SK-N-SH treated with all-trans-retinoic acid at 6 μM for 48 hours (cell line): ENCODE measurements at regions not wholly inside any gene's neighbourhood (a gene's known extent, or its start where the extent isn't known, plus 50 kb on each side); places are given as distances from the start of the nearest gene placed in this dataset.

ENCODE experiments used
- ARNTL ChIP-seq: fragments of 450-650 bp; formaldehyde crosslinking; IDR thresholded peaks from 2 replicates; pipeline ENCODE4 v1.5.0; 2020; ENCODE audit warnings: low read depth, mild to moderate bottlenecking, moderate library complexity, borderline replicate concordance
- CSDC2 ChIP-seq: fragments of 250-450 bp; sonication (Bioruptor Pico); IDR thresholded peaks from 2 replicates; pipeline ENCODE4 v1.5.0; 2020; ENCODE audit warnings: mild to moderate bottlenecking, moderate library complexity
- OSR1 ChIP-seq: fragments of 250-450 bp; sonication (Bioruptor Pico); IDR thresholded peaks from 2 replicates; pipeline ENCODE4 v1.8.0; 2022; ENCODE audit warnings: moderate library complexity, mild to moderate bottlenecking, inconsistent platforms
- PPARA ChIP-seq: fragments of 250-450 bp; sonication (Bioruptor Pico); IDR thresholded peaks from 2 replicates; pipeline ENCODE4 v1.5.0; 2020; ENCODE audit warnings: mild to moderate bottlenecking, borderline replicate concordance
- ZC3H10 ChIP-seq: fragments of 250-450 bp; sonication (Bioruptor Pico); IDR thresholded peaks from 2 replicates; pipeline ENCODE4 v1.5.1; 2021; ENCODE audit warnings: mild to moderate bottlenecking, moderate library complexity
- ZNF8 ChIP-seq: fragments of 450-650 bp; formaldehyde crosslinking; IDR thresholded peaks from 2 replicates; pipeline ENCODE4 v1.5.0; 2020; ENCODE audit warnings: mild to moderate bottlenecking, moderate library complexity

DNA sequence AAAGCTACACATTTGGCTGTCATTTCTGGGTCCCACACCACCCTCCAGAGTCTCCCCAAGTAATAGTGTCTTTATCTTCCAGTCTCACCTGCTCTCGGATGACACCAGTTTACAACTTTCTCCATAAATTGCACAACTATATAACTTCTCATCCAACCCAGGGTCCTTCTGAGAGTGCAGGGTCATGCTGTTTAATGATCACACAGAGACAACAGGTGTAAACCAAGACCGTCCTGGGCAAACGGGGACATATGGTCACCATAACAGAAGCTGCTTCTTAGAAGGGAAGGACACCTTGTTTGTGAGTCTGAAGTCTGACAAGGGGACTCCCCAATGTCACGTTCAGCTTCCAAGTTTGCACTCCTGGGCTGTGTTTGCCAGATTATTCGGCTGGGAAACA, 74.3 kb downstream of the MAP1LC3B2 start:
- TF ChIP-seq CSDC2 (CRISPR knock-in tag) (no peak), ZC3H10 (no peak), ARNTL (CRISPR knock-in tag) (no peak), OSR1 (CRISPR knock-in tag) (no peak), ZNF8 (CRISPR knock-in tag) (no peak), PPARA (CRISPR knock-in tag) (no peak)
